Daoy (cell line): ENCODE measurements at regions not wholly inside any gene's neighbourhood (a gene's known extent, or its start where the extent isn't known, plus 50 kb on each side); places are given as distances from the start of the nearest gene placed in this dataset.

Source experiments
- DNase-seq: peaks from one replicate; pipeline ENCODE4 v3.0.0-alpha.2; 2015; ENCODE audit warnings: low read depth

DNA sequence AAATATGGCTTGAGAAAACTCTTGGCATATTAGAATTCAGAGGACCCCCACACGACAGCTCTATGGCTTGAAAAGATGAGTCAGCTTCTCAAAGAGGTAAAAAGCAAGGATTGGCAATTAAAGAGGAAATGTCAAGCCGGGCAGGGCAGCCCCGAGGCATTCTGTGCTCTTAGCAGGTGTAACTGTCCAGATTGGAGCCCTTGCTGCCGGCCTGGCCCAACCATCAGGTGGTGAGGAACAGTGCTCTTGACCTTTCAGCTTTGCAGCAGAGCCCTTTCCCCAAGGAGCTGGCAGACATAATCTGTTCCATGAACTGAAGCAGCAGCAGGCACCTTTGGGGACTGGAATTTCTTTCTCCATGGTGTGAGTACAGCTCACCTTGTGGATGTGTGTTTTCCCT, 287.8 kb downstream of the UTP18 start:
- no peak for DNase-seq

DNA sequence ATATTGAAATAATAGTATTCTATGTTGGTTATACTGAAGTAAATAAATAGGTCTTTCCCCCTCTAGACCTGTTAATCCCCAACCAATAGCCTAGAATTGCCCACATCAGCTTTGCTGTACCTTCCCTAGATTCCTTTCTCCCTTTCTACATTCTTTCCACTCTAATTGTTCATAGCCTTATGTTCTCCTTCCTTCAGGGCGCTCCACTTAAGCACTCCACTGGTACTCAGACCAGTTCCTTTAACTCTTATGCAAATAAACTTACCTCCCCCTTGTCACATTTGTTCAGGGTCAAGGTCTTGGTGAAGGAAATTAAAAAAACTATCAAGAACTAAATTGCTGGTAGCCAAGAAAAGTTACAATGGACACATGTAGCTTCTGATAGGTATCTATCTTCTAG, 294.8 kb downstream of the UTP18 start:
- no peak for DNase-seq

DNA sequence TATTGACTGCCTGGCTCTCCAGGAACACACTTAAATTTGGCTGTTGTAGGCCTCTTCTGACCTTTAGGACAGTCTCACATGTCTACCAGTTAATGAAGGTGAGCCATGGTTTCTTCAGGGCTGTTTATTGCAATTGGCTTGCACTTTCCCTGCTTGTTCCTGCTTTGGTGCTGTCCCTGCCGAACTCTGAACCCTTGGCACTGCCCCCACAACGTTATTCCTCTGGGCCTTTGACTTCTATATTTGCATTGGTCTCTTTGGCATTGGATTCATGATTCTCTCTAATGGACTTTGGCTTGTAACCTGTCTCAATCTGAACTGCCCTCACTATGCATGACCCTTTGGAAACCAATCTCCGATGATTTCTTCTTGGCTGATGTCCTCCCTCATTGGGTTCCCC, 299.4 kb downstream of the UTP18 start:
- no peak for DNase-seq

DNA sequence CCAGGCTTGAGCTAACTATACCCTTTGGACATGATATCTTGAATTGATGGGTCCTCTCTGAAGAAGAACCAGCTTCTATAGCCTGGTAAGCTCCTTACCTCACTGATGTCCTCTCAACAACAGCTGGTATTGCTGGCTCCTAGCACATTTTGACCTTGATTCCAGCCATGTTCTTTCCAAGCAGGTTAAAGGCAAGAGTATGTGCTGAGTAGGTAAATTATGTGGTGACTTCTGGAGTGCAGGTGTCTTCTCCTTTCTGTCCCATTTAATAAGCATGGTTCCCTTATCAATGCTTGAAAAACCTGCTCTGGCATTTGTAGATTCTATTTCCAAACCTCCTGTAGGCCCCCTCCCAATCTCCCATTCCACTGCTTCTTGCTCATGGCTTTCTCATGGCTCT, 300.1 kb downstream of the UTP18 start:
- no peak for DNase-seq

DNA sequence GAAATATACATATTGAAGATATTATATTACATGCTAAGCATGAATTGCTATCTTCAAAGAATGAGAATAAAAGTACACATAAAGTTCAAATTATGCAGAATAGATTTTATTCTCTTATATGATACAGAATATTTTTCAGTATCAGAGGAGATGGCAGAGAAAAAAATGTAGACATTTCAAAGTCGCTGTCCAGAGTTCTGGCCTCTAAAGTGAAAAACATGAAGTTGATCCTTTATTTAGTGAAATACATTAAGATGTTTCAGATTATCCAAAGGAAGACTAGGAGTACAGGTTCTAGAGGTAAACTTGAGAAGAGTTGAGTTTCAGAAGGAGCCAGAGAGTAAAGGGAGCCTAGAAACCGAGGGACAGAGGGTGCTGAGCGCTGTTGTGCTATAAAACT, 303.6 kb downstream of the UTP18 start:
- DNase-seq = no peak

DNA sequence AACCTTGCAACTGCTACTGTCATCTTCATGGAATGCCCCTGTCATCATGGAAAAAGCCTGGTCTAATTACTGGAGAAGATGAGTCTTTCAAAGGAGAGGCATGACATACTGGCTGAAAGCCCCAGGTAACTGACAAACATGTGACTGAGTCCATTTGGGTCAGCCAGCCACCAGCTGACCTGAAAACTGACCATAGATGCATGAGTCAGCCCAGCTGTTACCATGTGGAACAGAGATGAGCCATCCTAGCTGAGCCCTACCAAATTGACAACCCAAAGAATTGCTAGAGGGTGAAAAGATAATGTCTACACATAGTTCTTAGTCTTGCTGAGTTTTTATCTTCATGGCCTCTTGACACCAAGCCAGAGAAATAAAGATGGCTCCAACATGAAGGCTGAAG, 311.8 kb downstream of the UTP18 start:
- no peak for DNase-seq
